ENCODE measurements at regions not wholly inside any gene's neighbourhood (a gene's known extent, or its start where the extent isn't known, plus 50 kb on each side); places are given as distances from the start of the nearest gene placed in this dataset.
"Not testable (repeated sequence)": the region's sequence is repeated elsewhere in the genome, so short reads cannot be mapped to it uniquely, and the experiment has no call there.

- peak; percentile 46; the same call in 1 of the 2 replicates for TF ChIP-seq CTCF (conservative IDR thresholded peaks at IDR 0.05; ENCODE audit: low read depth, low read length)
- not testable (repeated sequence) for TF ChIP-seq EZH2 (IDR thresholded peaks at IDR 0.05; ENCODE audit: low read length, unreplicated experiment); EZH2phosphoT487 (IDR thresholded peaks at IDR 0.05; ENCODE audit: borderline replicate concordance, low read length)
Measured at GRCh38 chrX:96546281-96546680, 138.4 kb upstream of the DIAPH2 start.
